HepG2 (cell line): ENCODE measurements at regions not wholly inside any gene's neighbourhood (a gene's known extent, or its start where the extent isn't known, plus 50 kb on each side); places are given as distances from the start of the nearest gene placed in this dataset.

Experiments
- AFF4 ChIP-seq: sonication (generic); formaldehyde crosslinking; IDR thresholded peaks from 2 replicates; pipeline ENCODE4 v1.4.0; 2020; ENCODE audit warnings: missing genetic modification reagents
- ATF7 ChIP-seq, 2 experiments: fragments of 450-650 bp in 1 of 2; sonication (generic) in 1 of 2; formaldehyde crosslinking in 1 of 2; IDR thresholded peaks; 2 replicates each; pipeline versions ENCODE4 v1.4.0 to v1.6.1; 2016 to 2020; ENCODE audit warnings: antibody characterized with exemption in 1 of 2, mild to moderate bottlenecking in 1 of 2, missing genetic modification reagents in 1 of 2
- HIC2 ChIP-seq: sonication (generic); formaldehyde crosslinking; IDR thresholded peaks from 2 replicates; pipeline ENCODE4 v1.9.0; 2022; ENCODE audit warnings: low read depth, missing genetic modification reagents
- HMGXB3 ChIP-seq: sonication (generic); formaldehyde crosslinking; IDR thresholded peaks from 2 replicates; pipeline ENCODE4 v1.4.0; 2020; ENCODE audit warnings: missing genetic modification reagents, borderline replicate concordance
- KDM5B ChIP-seq: sonication (generic); formaldehyde crosslinking; IDR thresholded peaks from 2 replicates; pipeline ENCODE4 v1.4.0; 2020; ENCODE audit warnings: missing genetic modification reagents, mild to moderate bottlenecking, borderline replicate concordance
- NCOA2 ChIP-seq: sonication (generic); formaldehyde crosslinking; IDR thresholded peaks from 2 replicates; pipeline ENCODE4 v1.8.0; 2022; ENCODE audit warnings: inconsistent platforms
- NRL ChIP-seq: sonication (generic); formaldehyde crosslinking; IDR thresholded peaks from 2 replicates; pipeline ENCODE4 v1.5.0; 2020; ENCODE audit warnings: missing genetic modification reagents, mild to moderate bottlenecking, moderate library complexity, borderline replicate concordance
- TBL1XR1 ChIP-seq: fragments of 150-350 bp; IDR thresholded peaks from 2 replicates; pipeline ENCODE4 v1.6.1; 2014; ENCODE audit warnings: borderline replicate concordance, low read length; ENCODE audit not compliant: partially characterized antibody
- ZNF160 ChIP-seq: sonication (generic); formaldehyde crosslinking; IDR thresholded peaks from 2 replicates; pipeline ENCODE4 v1.8.0; 2022; ENCODE audit warnings: mild to moderate bottlenecking, inconsistent platforms, missing genetic modification reagents
- ZNF234 ChIP-seq: sonication (generic); formaldehyde crosslinking; conservative IDR thresholded peaks from 2 replicates; pipeline ENCODE4 v1.5.1; 2020; ENCODE audit warnings: mild to moderate bottlenecking, missing genetic modification reagents
- ZXDC ChIP-seq: sonication (generic); formaldehyde crosslinking; IDR thresholded peaks from 2 replicates; pipeline ENCODE4 v1.5.0; 2020; ENCODE audit warnings: mild to moderate bottlenecking, missing genetic modification reagents

GRCh38 chr4:124526769-124527168, 185.8 kb downstream of the ANKRD50 start (continued):
- TF ChIP-seq ZXDC (CRISPR knock-in tag) (no peak), NRL (CRISPR knock-in tag) (no peak), KDM5B (CRISPR knock-in tag) (no peak), ATF7 (IDR thresholded peaks at IDR 0.05) (no peak), ATF7 (CRISPR knock-in tag; IDR thresholded peaks at IDR 0.05) (no peak), TBL1XR1 (peak; percentile 51), HIC2 (CRISPR knock-in tag) (peak; percentile 39; the same call in 1 of the 2 replicates), ZNF234 (no peak), NCOA2 (peak; percentile 87), HMGXB3 (CRISPR knock-in tag) (peak; percentile 83), ZNF160 (CRISPR knock-in tag) (no peak), AFF4 (CRISPR knock-in tag) (no peak)
